HEK293 (cell line): ENCODE measurements at regions not wholly inside any gene's neighbourhood (a gene's known extent, or its start where the extent isn't known, plus 50 kb on each side); places are given as distances from the start of the nearest gene placed in this dataset.

Source experiments
- YY1 ChIP-seq: fragments of 450-650 bp; formaldehyde crosslinking; IDR thresholded peaks from 2 replicates; pipeline ENCODE4 v1.5.1; 2018; ENCODE audit warnings: missing biosample characterization, missing genetic modification characterization
- ZNF114 ChIP-seq: fragments of 450-650 bp; formaldehyde crosslinking; IDR thresholded peaks from 2 replicates; pipeline ENCODE4 v1.5.0; 2017; ENCODE audit warnings: missing biosample characterization, missing genetic modification characterization
- ZNF2 ChIP-seq: fragments of 450-650 bp; formaldehyde crosslinking; IDR thresholded peaks from 2 replicates; pipeline ENCODE4 v1.5.1; 2016; ENCODE audit warnings: missing biosample characterization, missing genetic modification characterization
- ZNF555 ChIP-seq: fragments of 450-650 bp; formaldehyde crosslinking; conservative IDR thresholded peaks from 2 replicates; pipeline ENCODE4 v1.5.1; 2017; ENCODE audit warnings: missing biosample characterization, mild to moderate bottlenecking, missing genetic modification characterization, inconsistent platforms
- TF ChIP-seq, protein P1 (sequence below): fragments of 450-650 bp; formaldehyde crosslinking; IDR thresholded peaks from 2 replicates; pipeline ENCODE4 v1.5.1; 2016; ENCODE audit warnings: missing biosample characterization, missing genetic modification characterization
- TF ChIP-seq, protein P2 (sequence below): fragments of 450-650 bp; formaldehyde crosslinking; IDR thresholded peaks from 2 replicates; pipeline ENCODE4 v1.5.1; 2016; ENCODE audit warnings: missing biosample characterization, missing genetic modification characterization
- TF ChIP-seq, protein P3 (sequence below): fragments of 450-650 bp; formaldehyde crosslinking; IDR thresholded peaks from 2 replicates; pipeline ENCODE4 v1.5.1; 2017; ENCODE audit warnings: missing biosample characterization, missing genetic modification characterization
- TF ChIP-seq, protein P4 (sequence below): fragments of 450-650 bp; formaldehyde crosslinking; IDR thresholded peaks from 2 replicates; pipeline ENCODE4 v1.5.1; 2016; ENCODE audit warnings: missing biosample characterization, missing genetic modification characterization
- TF ChIP-seq, protein P5 (sequence below): fragments of 450-650 bp; formaldehyde crosslinking; IDR thresholded peaks from 2 replicates; pipeline ENCODE4 v1.5.1; 2017; ENCODE audit warnings: missing biosample characterization, mild to moderate bottlenecking, missing genetic modification characterization, moderate library complexity
- TF ChIP-seq, protein P6 (sequence below): fragments of 450-650 bp; IDR thresholded peaks from 2 replicates; pipeline ENCODE4 v1.5.1; 2018; ENCODE audit warnings: missing biosample characterization, missing genetic modification characterization

DNA sequence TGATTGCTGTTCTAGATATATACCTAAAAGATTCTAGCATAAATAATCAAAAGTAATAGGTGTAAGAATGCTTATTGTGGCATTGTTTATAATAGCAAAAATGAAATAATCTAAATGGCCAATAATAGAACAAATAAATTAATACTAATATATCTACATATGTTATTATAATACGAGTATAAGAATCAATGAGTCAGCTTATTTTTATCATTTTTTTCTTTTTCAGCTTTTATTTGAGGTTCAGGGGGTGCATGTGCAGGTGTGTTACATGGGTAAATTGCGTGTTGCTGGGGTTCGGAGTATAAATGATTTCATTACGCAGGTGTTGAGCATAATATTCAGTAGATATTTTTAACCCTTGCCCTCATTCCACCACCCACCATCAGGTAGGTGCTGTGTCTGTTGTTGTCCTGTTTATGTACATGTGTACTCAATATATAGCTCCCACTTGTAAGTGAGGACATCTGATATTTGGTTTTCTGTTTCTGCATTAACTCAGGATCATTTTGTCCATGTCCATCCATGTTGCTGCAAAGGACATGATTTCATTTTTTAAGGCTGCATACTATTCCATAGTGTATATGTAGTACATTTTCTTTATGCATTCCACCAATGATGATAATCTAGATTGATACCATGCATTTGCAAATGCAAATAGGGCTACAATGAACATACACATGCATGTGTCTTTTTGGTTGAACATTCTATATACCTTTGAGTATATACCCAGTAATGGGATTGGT, 122.2 kb upstream of the GMNC start:
- TF ChIP-seq, protein P1, sequence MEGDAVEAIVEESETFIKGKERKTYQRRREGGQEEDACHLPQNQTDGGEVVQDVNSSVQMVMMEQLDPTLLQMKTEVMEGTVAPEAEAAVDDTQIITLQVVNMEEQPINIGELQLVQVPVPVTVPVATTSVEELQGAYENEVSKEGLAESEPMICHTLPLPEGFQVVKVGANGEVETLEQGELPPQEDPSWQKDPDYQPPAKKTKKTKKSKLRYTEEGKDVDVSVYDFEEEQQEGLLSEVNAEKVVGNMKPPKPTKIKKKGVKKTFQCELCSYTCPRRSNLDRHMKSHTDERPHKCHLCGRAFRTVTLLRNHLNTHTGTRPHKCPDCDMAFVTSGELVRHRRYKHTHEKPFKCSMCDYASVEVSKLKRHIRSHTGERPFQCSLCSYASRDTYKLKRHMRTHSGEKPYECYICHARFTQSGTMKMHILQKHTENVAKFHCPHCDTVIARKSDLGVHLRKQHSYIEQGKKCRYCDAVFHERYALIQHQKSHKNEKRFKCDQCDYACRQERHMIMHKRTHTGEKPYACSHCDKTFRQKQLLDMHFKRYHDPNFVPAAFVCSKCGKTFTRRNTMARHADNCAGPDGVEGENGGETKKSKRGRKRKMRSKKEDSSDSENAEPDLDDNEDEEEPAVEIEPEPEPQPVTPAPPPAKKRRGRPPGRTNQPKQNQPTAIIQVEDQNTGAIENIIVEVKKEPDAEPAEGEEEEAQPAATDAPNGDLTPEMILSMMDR (tag by site-specific recombination), result no peak
- TF ChIP-seq, protein P2, sequence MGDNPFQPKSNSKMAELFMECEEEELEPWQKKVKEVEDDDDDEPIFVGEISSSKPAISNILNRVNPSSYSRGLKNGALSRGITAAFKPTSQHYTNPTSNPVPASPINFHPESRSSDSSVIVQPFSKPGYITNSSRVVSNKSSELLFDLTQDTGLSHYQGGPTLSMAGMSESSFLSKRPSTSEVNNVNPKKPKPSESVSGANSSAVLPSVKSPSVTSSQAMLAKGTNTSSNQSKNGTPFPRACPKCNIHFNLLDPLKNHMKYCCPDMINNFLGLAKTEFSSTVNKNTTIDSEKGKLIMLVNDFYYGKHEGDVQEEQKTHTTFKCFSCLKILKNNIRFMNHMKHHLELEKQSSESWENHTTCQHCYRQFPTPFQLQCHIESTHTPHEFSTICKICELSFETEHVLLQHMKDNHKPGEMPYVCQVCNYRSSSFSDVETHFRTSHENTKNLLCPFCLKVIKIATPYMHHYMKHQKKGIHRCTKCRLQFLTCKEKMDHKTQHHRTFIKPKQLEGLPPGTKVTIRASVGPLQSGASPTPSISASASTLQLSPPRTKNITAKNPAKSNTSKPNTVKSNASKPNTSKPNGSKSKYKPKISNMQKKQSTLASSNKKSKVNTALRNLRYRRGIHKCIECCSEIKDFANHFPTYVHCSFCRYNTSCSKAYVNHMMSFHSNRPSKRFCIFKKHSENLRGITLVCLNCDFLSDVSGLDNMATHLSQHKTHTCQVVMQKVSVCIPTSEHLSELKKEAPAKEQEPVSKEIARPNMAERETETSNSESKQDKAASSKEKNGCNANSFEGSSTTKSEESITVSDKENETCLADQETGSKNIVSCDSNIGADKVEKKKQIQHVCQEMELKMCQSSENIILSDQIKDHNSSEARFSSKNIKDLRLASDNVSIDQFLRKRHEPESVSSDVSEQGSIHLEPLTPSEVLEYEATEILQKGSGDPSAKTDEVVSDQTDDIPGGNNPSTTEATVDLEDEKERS, result no peak
- no peak for TF ChIP-seq ZNF2 (tag by site-specific recombination)
- TF ChIP-seq ZNF114, result no peak
- TF ChIP-seq, protein P3, sequence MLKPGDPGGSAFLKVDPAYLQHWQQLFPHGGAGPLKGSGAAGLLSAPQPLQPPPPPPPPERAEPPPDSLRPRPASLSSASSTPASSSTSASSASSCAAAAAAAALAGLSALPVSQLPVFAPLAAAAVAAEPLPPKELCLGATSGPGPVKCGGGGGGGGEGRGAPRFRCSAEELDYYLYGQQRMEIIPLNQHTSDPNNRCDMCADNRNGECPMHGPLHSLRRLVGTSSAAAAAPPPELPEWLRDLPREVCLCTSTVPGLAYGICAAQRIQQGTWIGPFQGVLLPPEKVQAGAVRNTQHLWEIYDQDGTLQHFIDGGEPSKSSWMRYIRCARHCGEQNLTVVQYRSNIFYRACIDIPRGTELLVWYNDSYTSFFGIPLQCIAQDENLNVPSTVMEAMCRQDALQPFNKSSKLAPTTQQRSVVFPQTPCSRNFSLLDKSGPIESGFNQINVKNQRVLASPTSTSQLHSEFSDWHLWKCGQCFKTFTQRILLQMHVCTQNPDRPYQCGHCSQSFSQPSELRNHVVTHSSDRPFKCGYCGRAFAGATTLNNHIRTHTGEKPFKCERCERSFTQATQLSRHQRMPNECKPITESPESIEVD (tag by site-specific recombination), result no peak
- TF ChIP-seq, protein P4, sequence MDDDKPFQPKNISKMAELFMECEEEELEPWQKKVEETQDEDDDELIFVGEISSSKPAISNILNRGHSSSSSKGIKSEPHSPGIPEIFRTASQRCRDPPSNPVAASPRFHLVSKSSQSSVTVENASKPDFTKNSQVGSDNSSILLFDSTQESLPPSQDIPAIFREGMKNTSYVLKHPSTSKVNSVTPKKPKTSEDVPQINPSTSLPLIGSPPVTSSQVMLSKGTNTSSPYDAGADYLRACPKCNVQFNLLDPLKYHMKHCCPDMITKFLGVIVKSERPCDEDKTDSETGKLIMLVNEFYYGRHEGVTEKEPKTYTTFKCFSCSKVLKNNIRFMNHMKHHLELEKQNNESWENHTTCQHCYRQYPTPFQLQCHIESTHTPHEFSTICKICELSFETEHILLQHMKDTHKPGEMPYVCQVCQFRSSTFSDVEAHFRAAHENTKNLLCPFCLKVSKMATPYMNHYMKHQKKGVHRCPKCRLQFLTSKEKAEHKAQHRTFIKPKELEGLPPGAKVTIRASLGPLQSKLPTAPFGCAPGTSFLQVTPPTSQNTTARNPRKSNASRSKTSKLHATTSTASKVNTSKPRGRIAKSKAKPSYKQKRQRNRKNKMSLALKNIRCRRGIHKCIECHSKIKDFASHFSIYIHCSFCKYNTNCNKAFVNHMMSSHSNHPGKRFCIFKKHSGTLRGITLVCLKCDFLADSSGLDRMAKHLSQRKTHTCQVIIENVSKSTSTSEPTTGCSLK (tag by site-specific recombination), result no peak
- TF ChIP-seq, protein P5, sequence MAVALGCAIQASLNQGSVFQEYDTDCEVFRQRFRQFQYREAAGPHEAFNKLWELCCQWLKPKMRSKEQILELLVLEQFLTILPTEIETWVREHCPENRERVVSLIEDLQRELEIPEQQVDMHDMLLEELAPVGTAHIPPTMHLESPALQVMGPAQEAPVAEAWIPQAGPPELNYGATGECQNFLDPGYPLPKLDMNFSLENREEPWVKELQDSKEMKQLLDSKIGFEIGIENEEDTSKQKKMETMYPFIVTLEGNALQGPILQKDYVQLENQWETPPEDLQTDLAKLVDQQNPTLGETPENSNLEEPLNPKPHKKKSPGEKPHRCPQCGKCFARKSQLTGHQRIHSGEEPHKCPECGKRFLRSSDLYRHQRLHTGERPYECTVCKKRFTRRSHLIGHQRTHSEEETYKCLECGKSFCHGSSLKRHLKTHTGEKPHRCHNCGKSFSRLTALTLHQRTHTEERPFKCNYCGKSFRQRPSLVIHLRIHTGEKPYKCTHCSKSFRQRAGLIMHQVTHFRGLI (tag by site-specific recombination), result no peak
- no peak for TF ChIP-seq YY1
- TF ChIP-seq, protein P6, sequence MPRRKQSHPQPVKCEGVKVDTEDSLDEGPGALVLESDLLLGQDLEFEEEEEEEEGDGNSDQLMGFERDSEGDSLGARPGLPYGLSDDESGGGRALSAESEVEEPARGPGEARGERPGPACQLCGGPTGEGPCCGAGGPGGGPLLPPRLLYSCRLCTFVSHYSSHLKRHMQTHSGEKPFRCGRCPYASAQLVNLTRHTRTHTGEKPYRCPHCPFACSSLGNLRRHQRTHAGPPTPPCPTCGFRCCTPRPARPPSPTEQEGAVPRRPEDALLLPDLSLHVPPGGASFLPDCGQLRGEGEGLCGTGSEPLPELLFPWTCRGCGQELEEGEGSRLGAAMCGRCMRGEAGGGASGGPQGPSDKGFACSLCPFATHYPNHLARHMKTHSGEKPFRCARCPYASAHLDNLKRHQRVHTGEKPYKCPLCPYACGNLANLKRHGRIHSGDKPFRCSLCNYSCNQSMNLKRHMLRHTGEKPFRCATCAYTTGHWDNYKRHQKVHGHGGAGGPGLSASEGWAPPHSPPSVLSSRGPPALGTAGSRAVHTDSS (tag by site-specific recombination), result no peak
- TF ChIP-seq ZNF555, result no peak
